Pancreas (tissue), 10 donors: ENCODE measurements at regions not wholly inside any gene's neighbourhood (a gene's known extent, or its start where the extent isn't known, plus 50 kb on each side); places are given as distances from the start of the nearest gene placed in this dataset.
A peak's percentile ranks its signal among the peaks of the same experiment; 100 is the strongest.

Experiments
- ATAC-seq, 4 donors: fragments of 200-7000 bp; cut with Tn5 transposase; one replicate each; pipeline versions ENCODE4 v1.8.0 to v1.9.1; 2020; ENCODE audit warnings: mild to moderate bottlenecking in 4 of 4, moderate library complexity in 4 of 4
- DNase-seq, 6 donors: peaks; one replicate each; pipeline ENCODE4 v3.0.0-alpha.2; 2020
- FAIRE-seq: peaks from 2 replicates; lab custom pipeline; 2012; peaks lifted over from hg19 to GRCh38; lab: Jason Lieb, UNC
- H3K27ac ChIP-seq, 4 donors: fragments of 200-600 bp; sonication (generic); 1 replicate in 3 of 4; 2 replicates in 1 of 4; pipeline versions ENCODE4 v1.5.0 to v1.8.0; 2020
- H3K27me3 ChIP-seq, 4 donors: fragments of 200-600 bp; one replicate each; pipeline ENCODE4 v1.8.0; 2021
- H3K36me3 ChIP-seq, 3 donors: fragments of 200-600 bp; sonication (generic) in 1 of 3; one replicate each; pipeline versions ENCODE4 v1.5.0 to v1.8.0; 2020 to 2021
- H3K4me1 ChIP-seq, 3 donors: fragments of 200-600 bp; one replicate each; pipeline ENCODE4 v1.8.0; 2021
- H3K4me3 ChIP-seq, 4 donors: fragments of 200-600 bp; sonication (generic) in 2 of 4; one replicate each; pipeline versions ENCODE4 v1.5.0 to v1.8.0; 2020 to 2021
- H3K9me3 ChIP-seq, 4 donors: fragments of 200-600 bp; one replicate each; pipeline ENCODE4 v1.8.0; 2021
- CTCF ChIP-seq, 4 donors: fragments of 200-600 bp; sonication (generic) in 3 of 4; IDR thresholded peaks; one replicate each; pipeline versions ENCODE4 v1.5.0 to v1.8.0; 2021; ENCODE audit warnings: antibody characterized with exemption in 4 of 4
- WGBS, 2 donors: extraction: QIAGEN DNeasy Blood & Tissue Kit; methylation state at CpG; one replicate each; pipeline ENCODE4 v1.1.7; 2013; 5-methylcytosine and 5-hydroxymethylcytosine counted together
- intact Hi-C, 3 donors: fragments of 100-400 bp; cut with DNase I; formaldehyde crosslinking; loops; one replicate each; pipeline versions ENCODE4 v1.11.1 to v1.14.2; 2022
- donor health status: healthy with polysubstance abuse.
- donor health status: DM: no; HTN: no; CAD: no; lungs with moderate emphysema.
- donor health status: DM: no; HTN: no; CAD: no.
- donor health status: control.
- donor health status: control.
- donor health status: Bipolar disorder and iron deficiency.
- donor health status: DM: yes; HTN: yes; CAD: no.
- donor health status: DM: no; HTN: no; CAD: no.
- donor health status: DM: no; HTN: no; CAD: no.
- donor health status: DM: yes; HTN: yes; CAD: no.

GRCh38 chr7:42460933-42461332 lies 223.9 kb upstream of the GLI3 start:
- TF ChIP-seq CTCF (IDR thresholded peaks at IDR 0.05): no peak
- WGBS, 2 donors: 17 to 23% methylated on average over 1 of the region's 1 CpG
- Histone ChIP-seq H3K4me1 (no peaks in the 10 kb centered on the region), H3K9me3 (no peaks in the 10 kb centered on the region), H3K27ac (no peak overlapping the region), H3K4me3 (no peak overlapping the region), H3K27me3 (no peaks in the 10 kb centered on the region), H3K36me3 (no peaks in the 10 kb centered on the region)
- ATAC-seq (no peak), DNase-seq (no peak), FAIRE-seq (no peak)
- intact Hi-C loops: no loop called here

GRCh38 chr7:42460148-42460547 lies 223.1 kb upstream of the GLI3 start:
- Histone ChIP-seq H3K27ac (no peak overlapping the region), H3K27me3 (no peaks in the 10 kb centered on the region), H3K4me1 (no peaks in the 10 kb centered on the region), H3K4me3 (no peak overlapping the region), H3K36me3 (no peaks in the 10 kb centered on the region), H3K9me3 (no peaks in the 10 kb centered on the region)
- no peak for TF ChIP-seq CTCF (IDR thresholded peaks at IDR 0.05)
- FAIRE-seq: no peak
- DNase-seq: no peak
- no peak for ATAC-seq
- intact Hi-C loops: no loop called here
- WGBS, 2 donors: 46 to 52% methylated on average over 2 of the region's 2 CpGs

- FAIRE-seq (no peak), DNase-seq (no peak), ATAC-seq (peak in 1 of 4 donors; percentile 16)
- no peak for TF ChIP-seq CTCF (IDR thresholded peaks at IDR 0.05)
- 53 to 63% methylated on average over 3 of the region's 3 CpGs for WGBS, 2 donors
- Histone ChIP-seq H3K4me3 (no peak overlapping the region), H3K9me3 (no peaks in the 10 kb centered on the region), H3K36me3 (no peaks in the 10 kb centered on the region), H3K27me3 (no peaks in the 10 kb centered on the region), H3K4me1 (no peaks in the 10 kb centered on the region), H3K27ac (no peak overlapping the region)
- intact Hi-C loops: no loop called here
Measured at GRCh38 chr7:42457663-42458062, 220.7 kb upstream of the GLI3 start.

- WGBS, 2 donors: 57 to 69% methylated on average over 4 of the region's 4 CpGs
- H3K4me1 ChIP-seq: no peaks in the 10 kb centered on the region
Measured at GRCh38 chr7:42456756-42457276, 219.8 kb upstream of the GLI3 start.

More at GRCh38 chr7:42456756-42457276, 219.8 kb upstream of the GLI3 start:
- Histone ChIP-seq H3K27ac (no peak overlapping the region), H3K9me3 (no peaks in the 10 kb centered on the region), H3K36me3 (no peaks in the 10 kb centered on the region), H3K27me3 (no peaks in the 10 kb centered on the region), H3K4me3 (no peak overlapping the region)
- no peak for DNase-seq
- FAIRE-seq: no peak
- no peak for TF ChIP-seq CTCF (IDR thresholded peaks at IDR 0.05)
- ATAC-seq: no peak
- intact Hi-C loops: no loop called here
